DMS53 treated with DMSO at 0.1 percent for 48 hours (cell line): ENCODE measurements at regions not wholly inside any gene's neighbourhood (a gene's known extent, or its start where the extent isn't known, plus 50 kb on each side); places are given as distances from the start of the nearest gene placed in this dataset.
"Not testable (repeated sequence)": the region's sequence is repeated elsewhere in the genome, so short reads cannot be mapped to it uniquely, and the experiment has no call there.

Experiments used
- DNase-seq: peaks from one replicate; lab custom pipeline; 2025; ENCODE audit not compliant: unreplicated experiment; lab: John Stamatoyannopoulos, UW

- no peak for DNase-seq
These were observed 419.4 kb downstream of the ISL1 start for GRCh38 chr5:51802551-51803184.

- DNase-seq = no peak
These were observed 423.4 kb downstream of the ISL1 start for GRCh38 chr5:51806677-51807076.

GRCh38 chr5:51810592-51810991 is 427.3 kb downstream of the ISL1 start:
- peak; percentile 54 for DNase-seq

- DNase-seq = no peak
These were observed 428.7 kb downstream of the ISL1 start for GRCh38 chr5:51811883-51812471.

- DNase-seq = not testable (repeated sequence)
These were observed 431.6 kb downstream of the ISL1 start for GRCh38 chr5:51814817-51815216.

- no peak for DNase-seq
These were observed 433.2 kb downstream of the ISL1 start for GRCh38 chr5:51816427-51816826.

GRCh38 chr5:51821697-51822096 is 438.4 kb downstream of the ISL1 start:
- no peak for DNase-seq

GRCh38 chr5:51829230-51829629 is 446.0 kb downstream of the ISL1 start:
- DNase-seq = no peak

GRCh38 chr5:51829691-51830090 is 446.4 kb downstream of the ISL1 start:
- no peak for DNase-seq

GRCh38 chr5:51832934-51833470 is 449.8 kb downstream of the ISL1 start:
- no peak for DNase-seq

GRCh38 chr5:51838459-51838858 is 455.2 kb downstream of the ISL1 start:
- no peak for DNase-seq

- DNase-seq = no peak
These were observed 460.6 kb downstream of the ISL1 start for GRCh38 chr5:51843893-51844292.

GRCh38 chr5:51846015-51846414 is 462.8 kb downstream of the ISL1 start:
- DNase-seq = no peak

GRCh38 chr5:51859624-51860023 is 476.4 kb downstream of the ISL1 start:
- no peak for DNase-seq

- no peak for DNase-seq
These were observed 477.3 kb downstream of the ISL1 start for GRCh38 chr5:51860532-51861018.

GRCh38 chr5:51872144-51872543 is 488.9 kb downstream of the ISL1 start:
- no peak for DNase-seq

GRCh38 chr5:51881901-51882300 is 498.7 kb downstream of the ISL1 start:
- no peak for DNase-seq

- DNase-seq = no peak
These were observed 499.4 kb downstream of the ISL1 start for GRCh38 chr5:51882647-51883046.

- DNase-seq = no peak
These were observed 506.5 kb downstream of the ISL1 start for GRCh38 chr5:51889703-51890102.

GRCh38 chr5:51890435-51891116 is 507.3 kb downstream of the ISL1 start:
- no peak for DNase-seq

GRCh38 chr5:51892680-51893079 is 509.4 kb downstream of the ISL1 start:
- DNase-seq = no peak

GRCh38 chr5:51895834-51896233 is 512.6 kb downstream of the ISL1 start:
- DNase-seq = no peak
